Karpas-422 (cell line): ENCODE measurements at regions not wholly inside any gene's neighbourhood (a gene's known extent, or its start where the extent isn't known, plus 50 kb on each side); places are given as distances from the start of the nearest gene placed in this dataset.

Source experiments
- DNase-seq: peaks from one replicate; pipeline ENCODE4 v3.0.0-alpha.2; 2015
- H2AFZ ChIP-seq: fragments of 200-600 bp; sonication (generic); 2 replicates; pipeline ENCODE4 v1.6.1; 2014; ENCODE audit warnings: antibody characterized with exemption, low read length, mixed read lengths
- H3K27ac ChIP-seq: fragments of 200-600 bp; sonication (generic); 2 replicates; pipeline ENCODE4 v1.5.1; 2014; ENCODE audit warnings: mild to moderate bottlenecking, low read length, moderate library complexity
- H3K27me3 ChIP-seq: fragments of 200-600 bp; sonication (generic); 2 replicates; pipeline ENCODE4 v1.6.1; 2014; ENCODE audit warnings: low read length, mixed read lengths
- H3K36me3 ChIP-seq: fragments of 200-600 bp; sonication (generic); 2 replicates; pipeline ENCODE4 v1.6.1; 2014; ENCODE audit warnings: low read length, mixed read lengths; ENCODE audit not compliant: insufficient read depth
- H3K4me1 ChIP-seq: fragments of 200-600 bp; sonication (generic); 2 replicates; pipeline ENCODE4 v1.6.1; 2014; ENCODE audit warnings: mild to moderate bottlenecking, low read length, mixed read lengths
- H3K4me2 ChIP-seq: fragments of 200-600 bp; sonication (generic); 2 replicates; pipeline ENCODE4 v1.6.1; 2014; ENCODE audit warnings: low read length, low read depth, mild to moderate bottlenecking; ENCODE audit not compliant: poor library complexity, severe bottlenecking
- H3K4me3 ChIP-seq: fragments of 200-600 bp; sonication (generic); 2 replicates; pipeline ENCODE4 v1.5.1; 2014; ENCODE audit warnings: mild to moderate bottlenecking, antibody characterized with exemption, low read length, mixed read lengths
- H3K79me2 ChIP-seq: fragments of 200-600 bp; sonication (generic); 2 replicates; pipeline ENCODE4 v1.6.1; 2014; ENCODE audit warnings: mild to moderate bottlenecking, low read length, mixed read lengths
- H3K9ac ChIP-seq: fragments of 200-600 bp; sonication (generic); 2 replicates; pipeline ENCODE4 v1.6.0; 2014; ENCODE audit warnings: low read length
- H3K9me2 ChIP-seq: fragments of 200-600 bp; sonication (generic), shearing (Covaris generic); replicated peaks from 2 replicates; pipeline ENCODE4 v1.6.0; 2014; ENCODE audit warnings: mild to moderate bottlenecking, low read length, moderate library complexity; ENCODE audit not compliant: insufficient read depth
- H3K9me3 ChIP-seq: fragments of 300-700, 200-600 bp; sonication (generic); 2 replicates; pipeline ENCODE4 v1.6.1; 2014; ENCODE audit warnings: low read length, mixed read lengths
- H4K20me1 ChIP-seq: fragments of 200-600 bp; sonication (generic); 2 replicates; pipeline ENCODE4 v1.6.1; 2014; ENCODE audit warnings: mild to moderate bottlenecking, antibody characterized with exemption, low read length, low read depth; ENCODE audit not compliant: insufficient read depth

- Histone ChIP-seq H3K36me3 (no peaks in the 10 kb centered on the region), H3K4me3 (no peak overlapping the region), H3K27ac (no peak overlapping the region), H3K4me2 (no peak overlapping the region), H3K9me3 (no peaks in the 10 kb centered on the region), H3K9ac (no peak overlapping the region), H3K79me2 (no peaks in the 10 kb centered on the region), H3K9me2 (no peaks in the 10 kb centered on the region), H3K27me3 (no peaks in the 10 kb centered on the region), H2AFZ (no peak overlapping the region), H3K4me1 (no peaks in the 10 kb centered on the region), H4K20me1 (no peaks in the 10 kb centered on the region)
- DNase-seq, result no peak
These were observed 57.2 kb upstream of the ANK3 start for GRCh38 chr10:60446851-60447250.

GRCh38 chr10:60446070-60446833, 56.6 kb upstream of the ANK3 start:
- no peak for DNase-seq
- Histone ChIP-seq H3K4me1 (no peaks in the 10 kb centered on the region), H4K20me1 (no peaks in the 10 kb centered on the region), H3K36me3 (no peaks in the 10 kb centered on the region), H3K9ac (no peak overlapping the region), H3K4me3 (no peak overlapping the region), H3K27ac (no peak overlapping the region), H3K79me2 (no peaks in the 10 kb centered on the region), H3K9me2 (no peaks in the 10 kb centered on the region), H3K9me3 (no peaks in the 10 kb centered on the region), H3K27me3 (no peaks in the 10 kb centered on the region), H3K4me2 (no peak overlapping the region), H2AFZ (no peak overlapping the region)

GRCh38 chr10:60444494-60445064, 54.9 kb upstream of the ANK3 start:
- Histone ChIP-seq H3K27ac (no peak overlapping the region), H3K4me2 (no peak overlapping the region), H3K9me3 (no peaks in the 10 kb centered on the region), H3K9me2 (no peaks in the 10 kb centered on the region), H3K9ac (no peak overlapping the region), H2AFZ (no peak overlapping the region), H3K36me3 (no peaks in the 10 kb centered on the region), H3K4me3 (no peak overlapping the region), H4K20me1 (no peaks in the 10 kb centered on the region), H3K79me2 (no peaks in the 10 kb centered on the region), H3K4me1 (no peaks in the 10 kb centered on the region), H3K27me3 (no peaks in the 10 kb centered on the region)
- peak; percentile 53 for DNase-seq

GRCh38 chr10:60443346-60443745, 53.7 kb upstream of the ANK3 start:
- DNase-seq, result no peak
- Histone ChIP-seq H3K27me3 (no peaks in the 10 kb centered on the region), H3K9me3 (no peaks in the 10 kb centered on the region), H3K36me3 (no peaks in the 10 kb centered on the region), H4K20me1 (no peaks in the 10 kb centered on the region), H3K9me2 (no peaks in the 10 kb centered on the region), H3K4me3 (no peak overlapping the region), H3K4me1 (no peaks in the 10 kb centered on the region), H3K79me2 (no peaks in the 10 kb centered on the region), H2AFZ (no peak overlapping the region), H3K27ac (no peak overlapping the region), H3K4me2 (no peak overlapping the region), H3K9ac (no peak overlapping the region)

- Histone ChIP-seq H3K9me3 (no peaks in the 10 kb centered on the region), H3K9ac (no peak overlapping the region), H4K20me1 (no peaks in the 10 kb centered on the region), H3K27ac (no peak overlapping the region), H3K9me2 (no peaks in the 10 kb centered on the region), H3K4me2 (no peak overlapping the region), H3K4me3 (no peak overlapping the region), H3K27me3 (no peaks in the 10 kb centered on the region), H3K4me1 (no peaks in the 10 kb centered on the region), H2AFZ (no peak overlapping the region), H3K79me2 (no peaks in the 10 kb centered on the region), H3K36me3 (no peaks in the 10 kb centered on the region)
- peak; percentile 57 for DNase-seq
These were observed 51.8 kb upstream of the ANK3 start for GRCh38 chr10:60441515-60441914.

- Histone ChIP-seq H3K9ac (no peak overlapping the region), H4K20me1 (no peaks in the 10 kb centered on the region), H3K9me2 (no peaks in the 10 kb centered on the region), H3K4me1 (no peaks in the 10 kb centered on the region), H3K36me3 (no peaks in the 10 kb centered on the region), H3K27ac (no peak overlapping the region), H3K9me3 (no peaks in the 10 kb centered on the region), H2AFZ (no peak overlapping the region), H3K4me2 (no peak overlapping the region), H3K27me3 (no peaks in the 10 kb centered on the region), H3K4me3 (no peak overlapping the region), H3K79me2 (no peaks in the 10 kb centered on the region)
- no peak for DNase-seq
These were observed 50.0 kb upstream of the ANK3 start for GRCh38 chr10:60439641-60440040.
